Fibroblast of lung (primary cell): ENCODE measurements at regions not wholly inside any gene's neighbourhood (a gene's known extent, or its start where the extent isn't known, plus 50 kb on each side); places are given as distances from the start of the nearest gene placed in this dataset.

Source experiments
- CTCF ChIP-seq, 2 donors: IDR thresholded peaks in 1 of 2; conservative IDR thresholded peaks in 1 of 2; 1 replicate in 1 of 2; 2 replicates in 1 of 2; pipeline ENCODE4 v1.5.1; 2011 to 2012; ENCODE audit warnings: low read length in 2 of 2, control low read depth in 1 of 2, inconsistent platforms in 1 of 2, low read depth in 1 of 2, mild to moderate bottlenecking in 1 of 2
- EZH2 ChIP-seq: IDR thresholded peaks from 2 replicates; pipeline ENCODE4 v1.5.1; 2012; ENCODE audit warnings: low read length, control low read depth, mild to moderate bottlenecking; ENCODE audit errors: missing control alignments

- TF ChIP-seq CTCF (conservative IDR thresholded peaks at IDR 0.05 in 1 of 2, IDR thresholded peaks at IDR 0.05 in 1 of 2; ENCODE audit: low read depth in 1 of 2, low read length in 2 of 2) (no peak), EZH2 (no peak)
These were observed 576.2 kb downstream of the TUSC7 start for GRCh38 chr3:117285737-117286136.
